ENCODE measurements at regions not wholly inside any gene's neighbourhood (a gene's known extent, or its start where the extent isn't known, plus 50 kb on each side); places are given as distances from the start of the nearest gene placed in this dataset.

DNA sequence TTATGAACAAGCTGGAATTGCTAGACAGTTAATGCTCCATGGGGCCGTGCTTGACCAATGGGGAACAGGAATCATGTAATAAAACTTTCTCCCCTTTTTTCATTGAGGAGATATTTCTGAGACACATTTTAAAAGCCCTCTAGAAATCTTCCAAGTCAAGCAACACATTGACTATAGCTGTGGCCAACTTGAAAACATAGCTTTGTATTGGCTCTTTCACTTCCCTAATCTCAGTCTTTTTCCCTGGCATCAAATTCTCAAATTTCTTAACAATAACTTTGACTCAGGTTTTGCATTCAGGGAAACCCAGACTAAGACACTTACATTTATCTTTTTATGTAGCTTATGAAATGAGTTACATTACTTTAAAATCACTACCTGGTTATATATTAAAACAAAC lies 947.1 kb upstream of the MBL2 start:
- TF ChIP-seq CTCF (IDR thresholded peaks at IDR 0.05 in 4 of 5, conservative IDR thresholded peaks at IDR 0.05 in 1 of 5) (no peak), POLR2A (IDR thresholded peaks at IDR 0.05) (no peak)
